ENCODE measurements at regions not wholly inside any gene's neighbourhood (a gene's known extent, or its start where the extent isn't known, plus 50 kb on each side); places are given as distances from the start of the nearest gene placed in this dataset.

DNA sequence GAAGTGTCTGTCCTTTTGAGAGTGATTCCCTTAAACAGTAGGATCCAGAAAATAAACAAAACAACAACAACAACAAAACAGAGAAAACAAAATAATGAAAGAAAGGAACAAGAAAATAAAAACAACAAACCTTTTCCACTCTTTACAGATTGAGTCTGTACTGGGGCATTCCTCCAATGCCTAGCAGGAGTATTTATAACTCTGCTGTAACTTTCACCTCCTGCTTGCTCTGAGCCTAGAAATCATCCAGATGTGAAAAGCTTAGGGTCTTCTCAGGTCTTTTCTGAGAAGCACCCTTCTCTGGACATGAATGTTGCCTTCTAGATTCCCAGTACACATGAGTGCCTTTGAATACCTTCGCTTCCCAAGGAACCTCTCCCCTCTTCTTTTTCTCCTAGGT is 1239.4 kb downstream of the CNTNAP5 start:
- TF ChIP-seq CTCF (IDR thresholded peaks at IDR 0.05; ENCODE audit: poor library complexity) (no peak), EZH2phosphoT487 (IDR thresholded peaks at IDR 0.05; ENCODE audit: low read depth, severe bottlenecking, unreplicated experiment) (no peak)
